ENCODE measurements at regions not wholly inside any gene's neighbourhood (a gene's known extent, or its start where the extent isn't known, plus 50 kb on each side); places are given as distances from the start of the nearest gene placed in this dataset.
"Not testable (repeated sequence)": the region's sequence is repeated elsewhere in the genome, so short reads cannot be mapped to it uniquely, and the experiment has no call there.

DNA sequence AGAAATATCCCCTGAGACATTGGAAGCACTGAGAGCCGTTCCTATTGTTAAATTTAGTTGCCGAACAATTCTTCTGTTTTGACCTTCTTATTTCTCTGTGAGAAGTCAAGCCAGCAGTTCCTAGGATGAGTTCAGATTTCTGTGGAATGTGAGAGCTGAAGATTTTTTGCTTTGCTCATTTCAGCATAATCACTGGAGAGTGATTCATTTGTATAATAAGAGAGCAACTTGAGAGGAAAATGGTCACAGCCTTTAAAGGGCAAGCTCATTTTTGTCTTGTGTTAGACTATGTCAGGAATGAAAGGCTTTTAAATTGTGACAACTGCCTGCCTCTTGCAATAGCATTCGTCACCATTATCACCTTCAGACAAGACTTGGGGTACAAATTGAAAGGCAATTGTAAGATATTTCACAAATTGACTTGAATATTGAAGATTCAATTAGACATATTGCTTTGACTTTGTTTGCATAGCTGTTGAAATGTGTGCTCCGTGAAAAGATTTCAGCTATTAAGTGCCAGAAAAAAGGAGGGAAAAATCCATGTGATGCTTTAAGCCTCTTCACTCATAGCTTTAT, 900.0 kb upstream of the GOT2 start:
- POLR2A ChIA-PET: no interaction called here
- ATAC-seq: no peak
- no peak for DNase-seq
- Mint-ChIP-seq H3K9me3 (peaks cover 0 to 9% (median 4%) of the 10 kb centered on the region in 9 donors), H3K4me1 (no peaks in the 10 kb centered on the region), H3K27me3 (no peaks in the 10 kb centered on the region), H3K4me3 (no peak overlapping the region), H3K36me3 (no peaks in the 10 kb centered on the region), H3K27ac (no peak overlapping the region)

DNA sequence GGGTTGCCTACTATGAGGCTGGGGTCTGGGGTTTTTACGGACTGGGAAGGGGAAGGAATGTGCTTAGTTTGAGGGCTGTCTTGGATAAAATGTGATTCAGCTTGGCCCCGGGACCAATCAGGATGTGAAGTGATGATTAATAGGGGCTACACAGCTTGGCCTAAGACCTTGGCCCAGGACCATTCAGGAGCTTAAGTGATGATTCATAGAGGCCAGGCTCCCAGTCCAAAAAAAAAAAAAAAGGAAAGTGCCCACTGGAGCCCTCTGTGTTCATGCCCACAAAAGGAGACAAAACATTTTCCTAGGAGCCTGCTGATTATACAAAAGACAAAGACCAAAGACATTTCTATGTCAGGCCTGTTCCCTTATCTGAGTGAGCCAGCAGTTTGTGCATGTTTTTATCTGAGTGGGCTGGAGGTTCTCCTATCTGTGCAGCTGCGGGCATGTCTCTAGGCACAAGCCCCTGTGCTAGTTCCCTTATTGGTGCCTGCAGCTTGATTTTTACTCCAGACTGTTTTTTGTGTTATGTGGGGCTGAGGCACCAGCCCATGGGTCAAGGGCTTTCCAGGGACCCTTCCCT, 898.2 kb upstream of the GOT2 start:
- Mint-ChIP-seq H3K4me1 (no peaks in the 10 kb centered on the region), H3K9me3 (peaks cover 0 to 9% (median 3%) of the 10 kb centered on the region in 9 donors), H3K36me3 (no peaks in the 10 kb centered on the region), H3K4me3 (no peak overlapping the region), H3K27ac (no peak overlapping the region), H3K27me3 (no peaks in the 10 kb centered on the region)
- ATAC-seq (no peak), DNase-seq (no peak)
- POLR2A ChIA-PET: interaction anchor here (0.7 kb wide), 1 partner anchor 31 kb away, joined by 4 read pairs; no protein-coding TSS in a partner anchor

DNA sequence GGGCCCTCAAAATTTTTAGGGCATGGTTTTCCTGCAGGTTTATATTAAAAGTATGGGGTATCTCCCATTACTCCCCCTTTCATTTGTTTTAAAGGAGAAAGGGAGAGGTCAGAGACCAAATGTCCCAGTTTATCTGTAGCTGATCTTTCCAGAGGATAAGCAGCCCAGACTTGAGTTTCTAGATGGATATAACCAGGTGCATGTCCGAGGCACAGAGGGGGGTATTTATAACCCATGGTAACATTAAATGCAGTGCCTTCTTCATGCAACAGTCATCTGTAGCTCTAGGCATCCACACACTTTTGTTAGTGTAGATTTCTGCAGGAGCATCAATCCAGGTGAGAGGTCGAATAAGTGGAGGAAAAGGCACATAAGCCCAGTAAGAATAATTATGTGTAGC, 890.3 kb upstream of the GOT2 start:
- H3K9me3 Mint-ChIP-seq, H3K4me1 Mint-ChIP-seq, POLR2A ChIA-PET, H3K36me3 Mint-ChIP-seq, H3K27me3 Mint-ChIP-seq, H3K27ac Mint-ChIP-seq, DNase-seq, H3K4me3 Mint-ChIP-seq, ATAC-seq: not testable (repeated sequence)

DNA sequence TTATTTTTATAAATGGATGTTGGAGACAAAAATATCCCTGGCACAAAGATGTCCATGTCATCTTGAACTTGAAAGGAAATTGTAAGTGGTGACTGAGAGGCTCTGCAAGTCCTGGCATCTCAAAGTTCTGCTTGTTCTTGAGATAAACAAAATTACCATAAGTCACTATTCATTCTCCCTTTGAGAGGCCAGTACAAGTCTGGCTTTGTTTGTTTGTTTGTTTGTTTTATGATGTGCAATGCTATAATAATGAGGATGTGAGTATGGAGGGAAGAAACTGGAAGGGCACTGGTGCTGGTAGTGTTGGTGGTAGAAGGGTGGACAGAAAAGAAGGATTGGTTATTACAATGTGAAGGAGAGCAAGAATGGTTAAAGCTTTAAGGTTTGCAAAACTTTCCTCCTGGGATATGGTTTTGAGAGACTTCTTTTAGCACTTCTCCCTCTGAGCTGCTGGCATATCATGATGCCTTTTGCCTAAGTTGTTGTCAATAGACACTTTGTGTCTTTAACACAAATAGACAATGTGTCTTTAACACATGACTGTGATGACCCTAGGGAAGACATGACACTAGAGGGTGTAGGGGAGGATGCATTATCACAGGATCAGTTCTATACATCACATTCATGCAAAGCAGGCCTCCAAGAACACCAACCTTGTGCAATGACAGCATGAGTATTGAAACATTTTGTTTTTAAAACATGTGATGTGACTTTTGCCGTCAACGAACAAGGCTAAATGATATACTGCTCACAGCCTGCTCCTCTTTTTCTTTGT, 880.5 kb upstream of the GOT2 start:
- no peak for DNase-seq
- H3K9me3 Mint-ChIP-seq: peaks cover 0 to 8% (median 1%) of the 10 kb centered on the region in 9 donors
- ATAC-seq: no peak
- H3K27me3 Mint-ChIP-seq: peaks cover 0 to 1% (median 0%) of the 10 kb centered on the region in 5 donors
- H3K4me1 Mint-ChIP-seq: no peaks in the 10 kb centered on the region
- no peaks in the 10 kb centered on the region for H3K36me3 Mint-ChIP-seq
- POLR2A ChIA-PET: no interaction called here
- peak overlapping the region in 1 of 10 donors; percentile 3 for H3K27ac Mint-ChIP-seq
- no peak overlapping the region for H3K4me3 Mint-ChIP-seq

DNA sequence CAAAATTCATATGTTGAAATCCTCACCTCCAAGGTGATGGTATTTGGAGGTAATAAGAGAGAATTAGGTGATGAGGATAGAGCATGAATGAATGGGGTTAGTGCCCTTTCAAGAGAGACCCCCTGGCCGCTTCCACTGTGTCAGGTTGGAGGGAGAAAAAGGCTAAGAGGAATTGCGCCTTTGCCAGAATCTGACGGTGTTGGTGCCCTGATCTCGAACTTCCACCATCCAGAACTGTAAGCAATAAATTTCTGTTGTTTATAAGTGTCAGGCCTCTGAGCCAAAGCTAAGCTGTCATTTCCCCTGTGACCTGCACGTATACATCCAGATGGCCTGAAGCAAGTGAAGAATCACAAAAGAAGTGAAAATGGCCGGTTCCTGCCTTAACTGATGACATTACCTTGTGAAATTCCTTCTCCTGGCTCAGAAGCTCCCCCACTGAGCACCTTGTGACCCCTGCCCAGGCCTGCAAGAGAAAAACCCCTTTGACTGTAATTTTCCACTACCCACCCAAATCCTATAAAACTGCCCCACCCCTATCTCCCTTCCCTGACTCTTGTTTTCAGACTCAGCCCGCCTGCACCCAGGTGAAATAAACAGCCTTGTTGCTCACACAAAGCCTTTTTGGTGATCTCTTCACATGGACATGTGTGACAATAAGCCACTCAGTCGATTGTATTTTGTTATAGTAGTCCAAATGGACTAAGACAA, 878.9 kb upstream of the GOT2 start:
- H3K36me3 Mint-ChIP-seq, H3K27ac Mint-ChIP-seq, DNase-seq, ATAC-seq, POLR2A ChIA-PET, H3K27me3 Mint-ChIP-seq, H3K9me3 Mint-ChIP-seq, H3K4me1 Mint-ChIP-seq, H3K4me3 Mint-ChIP-seq: not testable (repeated sequence)

- no peak overlapping the region for H3K4me3 Mint-ChIP-seq
- H3K27me3 Mint-ChIP-seq: peaks cover 0 to 1% (median 0%) of the 10 kb centered on the region in 5 donors
- DNase-seq (no peak), ATAC-seq (no peak)
- peaks cover 0 to 8% (median 2%) of the 10 kb centered on the region in 9 donors for H3K9me3 Mint-ChIP-seq
- POLR2A ChIA-PET: no interaction called here
- no peaks in the 10 kb centered on the region for H3K36me3 Mint-ChIP-seq
- no peaks in the 10 kb centered on the region for H3K4me1 Mint-ChIP-seq
- no peak overlapping the region for H3K27ac Mint-ChIP-seq
Measured at GRCh38 chr16:59612094-59612493, 878.0 kb upstream of the GOT2 start.

- H3K4me3 Mint-ChIP-seq: no peak overlapping the region
Measured at GRCh38 chr16:59611556-59611955, 877.4 kb upstream of the GOT2 start.

DNA sequence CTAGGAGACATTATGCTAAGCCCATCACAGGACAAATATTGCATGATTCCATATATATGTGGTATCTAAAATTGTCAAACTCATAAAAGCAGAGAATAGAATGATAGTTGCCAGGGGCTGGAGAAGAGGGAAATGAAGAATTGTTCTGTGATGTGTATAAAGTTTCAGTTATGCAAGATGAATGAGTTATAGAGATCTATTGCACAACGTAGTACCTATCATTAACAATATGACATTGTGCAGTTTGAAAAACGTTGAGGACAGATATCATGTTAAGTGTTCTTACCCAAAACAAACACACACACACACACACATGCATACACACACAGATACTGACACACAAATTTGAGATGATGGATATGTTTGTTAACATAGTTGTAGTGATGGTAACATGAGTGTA, 871.6 kb upstream of the GOT2 start:
- POLR2A ChIA-PET: no interaction called here
- H3K36me3 Mint-ChIP-seq: no peaks in the 10 kb centered on the region

More at GRCh38 chr16:59611556-59611955, 877.4 kb upstream of the GOT2 start:
- Mint-ChIP-seq H3K27ac (no peak overlapping the region), H3K9me3 (peaks cover 0 to 13% (median 5%) of the 10 kb centered on the region in 9 donors), H3K27me3 (peaks cover 0 to 1% (median 0%) of the 10 kb centered on the region in 5 donors), H3K4me1 (no peaks in the 10 kb centered on the region), H3K36me3 (no peaks in the 10 kb centered on the region)
- POLR2A ChIA-PET: no interaction called here
- DNase-seq (no peak), ATAC-seq (no peak)

GRCh38 chr16:59604354-59604753, 870.2 kb upstream of the GOT2 start:
- Mint-ChIP-seq H3K9me3 (peaks cover 0 to 16% (median 0%) of the 10 kb centered on the region in 9 donors), H3K4me3 (no peak overlapping the region), H3K36me3 (no peaks in the 10 kb centered on the region), H3K4me1 (no peaks in the 10 kb centered on the region), H3K27me3 (no peaks in the 10 kb centered on the region), H3K27ac (no peak overlapping the region)
- DNase-seq: no peak
- no peak for ATAC-seq
- POLR2A ChIA-PET: no interaction called here

More for the DNA sequence above, 871.6 kb upstream of the GOT2 start:
- Mint-ChIP-seq H3K27me3 (no peaks in the 10 kb centered on the region), H3K9me3 (peaks cover 0 to 16% (median 0%) of the 10 kb centered on the region in 9 donors), H3K4me1 (no peaks in the 10 kb centered on the region), H3K27ac (no peak overlapping the region), H3K4me3 (no peak overlapping the region)
- ATAC-seq: no peak
- no peak for DNase-seq

DNA sequence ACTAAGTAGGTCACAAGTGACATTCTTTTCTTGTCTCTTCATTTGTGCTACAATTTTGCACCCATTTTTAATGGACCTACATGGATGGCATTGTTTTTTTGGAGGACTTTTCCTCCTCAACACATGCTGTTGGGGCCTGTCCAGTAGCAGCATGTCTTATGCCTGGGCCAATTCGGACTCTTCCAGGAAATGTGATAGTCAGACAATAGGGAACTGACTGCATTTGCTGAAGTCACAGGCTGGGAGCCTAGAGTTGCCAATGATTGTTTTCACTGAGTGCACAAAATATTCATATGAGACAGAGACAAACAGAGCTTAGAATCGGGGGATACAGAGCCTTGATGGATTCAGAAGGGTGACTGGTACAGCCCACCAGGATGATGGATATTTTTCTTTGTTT, 867.3 kb upstream of the GOT2 start:
- Mint-ChIP-seq H3K36me3 (no peaks in the 10 kb centered on the region), H3K27me3 (no peaks in the 10 kb centered on the region), H3K4me1 (no peaks in the 10 kb centered on the region), H3K4me3 (no peak overlapping the region), H3K27ac (no peak overlapping the region), H3K9me3 (peaks cover 0 to 12% (median 0%) of the 10 kb centered on the region in 9 donors)
- DNase-seq (no peak), ATAC-seq (no peak)
- POLR2A ChIA-PET: no interaction called here

- H3K27me3 Mint-ChIP-seq: no peaks in the 10 kb centered on the region
- ATAC-seq: no peak
- no peak for DNase-seq
- no peak overlapping the region for H3K27ac Mint-ChIP-seq
- H3K4me1 Mint-ChIP-seq: no peaks in the 10 kb centered on the region
- POLR2A ChIA-PET: no interaction called here
- H3K9me3 Mint-ChIP-seq: peaks cover 0 to 11% (median 0%) of the 10 kb centered on the region in 9 donors
- no peaks in the 10 kb centered on the region for H3K36me3 Mint-ChIP-seq
- no peak overlapping the region for H3K4me3 Mint-ChIP-seq
Measured at GRCh38 chr16:59597269-59597668, 863.2 kb upstream of the GOT2 start.

DNA sequence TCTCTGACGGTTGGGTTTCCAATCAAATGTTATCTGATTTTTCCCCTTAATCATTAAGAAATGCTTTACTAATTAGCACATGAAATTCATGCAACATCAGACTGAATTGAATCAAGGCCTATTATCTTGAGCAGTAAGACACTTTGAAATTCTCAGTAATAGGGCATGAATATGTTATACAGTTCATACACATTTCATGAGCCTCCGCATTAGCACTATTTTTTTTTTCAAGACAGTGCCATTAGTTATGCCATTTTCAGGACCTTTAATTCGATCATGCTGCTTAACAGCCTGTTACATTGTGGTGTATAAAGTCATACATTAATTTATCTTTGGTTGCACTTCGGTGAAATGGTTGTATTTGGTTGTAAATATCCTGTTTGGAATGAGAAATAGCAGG, 862.6 kb upstream of the GOT2 start:
- no peaks in the 10 kb centered on the region for H3K27me3 Mint-ChIP-seq
- H3K4me3 Mint-ChIP-seq: no peak overlapping the region
- H3K9me3 Mint-ChIP-seq: peaks cover 0 to 13% (median 0%) of the 10 kb centered on the region in 9 donors
- POLR2A ChIA-PET: no interaction called here
- no peaks in the 10 kb centered on the region for H3K36me3 Mint-ChIP-seq
- DNase-seq (no peak), ATAC-seq (no peak)
- no peaks in the 10 kb centered on the region for H3K4me1 Mint-ChIP-seq
- H3K27ac Mint-ChIP-seq: no peak overlapping the region

- H3K27ac Mint-ChIP-seq: no peak overlapping the region
- H3K4me1 Mint-ChIP-seq: no peaks in the 10 kb centered on the region
- H3K4me3 Mint-ChIP-seq: no peak overlapping the region
Measured at GRCh38 chr16:59593194-59593661, 859.1 kb upstream of the GOT2 start.

More at GRCh38 chr16:59593194-59593661, 859.1 kb upstream of the GOT2 start:
- ATAC-seq: no peak
- DNase-seq: no peak
- Mint-ChIP-seq H3K36me3 (no peaks in the 10 kb centered on the region), H3K9me3 (peaks cover 0 to 13% (median 0%) of the 10 kb centered on the region in 9 donors), H3K27me3 (no peaks in the 10 kb centered on the region)
- POLR2A ChIA-PET: no interaction called here

Measured in naive thymus-derived CD8-positive, alpha-beta T cell (primary cell).